ENCODE measurements at regions not wholly inside any gene's neighbourhood (a gene's known extent, or its start where the extent isn't known, plus 50 kb on each side); places are given as distances from the start of the nearest gene placed in this dataset.

DNA sequence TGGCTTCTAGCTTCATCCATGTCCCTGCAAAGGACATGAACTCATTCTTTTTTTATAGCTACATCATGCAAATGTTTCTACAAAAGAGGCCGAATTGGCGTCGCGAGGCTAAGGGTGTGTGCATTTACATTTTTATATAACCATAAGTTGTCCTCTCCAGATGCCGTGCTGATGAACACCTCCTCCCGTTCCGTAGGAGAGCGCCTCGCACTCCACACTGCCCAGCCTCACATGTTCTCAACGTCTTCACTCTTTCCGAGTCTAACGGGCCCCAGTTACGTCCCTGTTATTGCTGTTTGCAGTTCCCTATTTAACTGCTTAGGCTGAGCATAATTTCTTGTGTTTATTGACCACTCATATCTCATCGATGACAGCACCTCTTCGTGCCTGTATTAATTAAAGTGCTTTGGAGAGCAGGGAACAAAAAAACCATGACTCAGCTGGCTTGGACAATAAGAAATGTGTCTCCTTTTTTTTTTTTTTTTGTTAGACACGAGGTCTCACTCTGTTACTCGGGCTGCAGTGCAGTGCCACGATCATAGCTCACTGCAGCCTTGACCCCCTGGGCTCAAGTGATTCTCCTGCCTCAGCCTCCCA lies 113.5 kb upstream of the SDK1 start:
- H3K27ac ChIP-seq (ENCODE audit: low read depth, low read length): no peak overlapping the region
- H3K4me2 ChIP-seq (ENCODE audit: low read length): no peak overlapping the region
- H3K27me3 ChIP-seq (ENCODE audit: insufficient read depth, low read length): no peaks in the 10 kb centered on the region
- Mint-ChIP-seq H3K9me3 (ENCODE audit: unreplicated experiment) (peaks cover 3% of the 10 kb centered on the region), H3K27me3 (ENCODE audit: low read depth, unreplicated experiment) (peaks cover 12% of the 10 kb centered on the region), H3K4me1 (ENCODE audit: low read depth, unreplicated experiment) (no peaks in the 10 kb centered on the region), H3K36me3 (ENCODE audit: low read depth, unreplicated experiment) (no peaks in the 10 kb centered on the region), H3K27ac (ENCODE audit: unreplicated experiment) (no peak overlapping the region), H3K4me3 (ENCODE audit: unreplicated experiment) (no peak overlapping the region)
- no peak for FAIRE-seq
- H3K4me3 ChIP-seq (ENCODE audit: insufficient read depth, low read depth, low read length): no peak overlapping the region
- DNase-seq (ENCODE audit: low read depth): peak; percentile 31
- H2AFZ ChIP-seq (ENCODE audit: low read depth, low read length): no peak overlapping the region
- no peaks in the 10 kb centered on the region for H3K36me3 ChIP-seq (ENCODE audit: insufficient read depth, low read length)
- H3K79me2 ChIP-seq (ENCODE audit: insufficient read depth, low read length): no peaks in the 10 kb centered on the region
- H4K20me1 ChIP-seq (ENCODE audit: insufficient read depth, low read length): no peaks in the 10 kb centered on the region
- H3K4me1 ChIP-seq (ENCODE audit: insufficient read depth, low read length): no peaks in the 10 kb centered on the region
- no peak for TF ChIP-seq EZH2 (IDR thresholded peaks at IDR 0.05; ENCODE audit: insufficient read depth, low read length)
- TF ChIP-seq, protein P1, sequence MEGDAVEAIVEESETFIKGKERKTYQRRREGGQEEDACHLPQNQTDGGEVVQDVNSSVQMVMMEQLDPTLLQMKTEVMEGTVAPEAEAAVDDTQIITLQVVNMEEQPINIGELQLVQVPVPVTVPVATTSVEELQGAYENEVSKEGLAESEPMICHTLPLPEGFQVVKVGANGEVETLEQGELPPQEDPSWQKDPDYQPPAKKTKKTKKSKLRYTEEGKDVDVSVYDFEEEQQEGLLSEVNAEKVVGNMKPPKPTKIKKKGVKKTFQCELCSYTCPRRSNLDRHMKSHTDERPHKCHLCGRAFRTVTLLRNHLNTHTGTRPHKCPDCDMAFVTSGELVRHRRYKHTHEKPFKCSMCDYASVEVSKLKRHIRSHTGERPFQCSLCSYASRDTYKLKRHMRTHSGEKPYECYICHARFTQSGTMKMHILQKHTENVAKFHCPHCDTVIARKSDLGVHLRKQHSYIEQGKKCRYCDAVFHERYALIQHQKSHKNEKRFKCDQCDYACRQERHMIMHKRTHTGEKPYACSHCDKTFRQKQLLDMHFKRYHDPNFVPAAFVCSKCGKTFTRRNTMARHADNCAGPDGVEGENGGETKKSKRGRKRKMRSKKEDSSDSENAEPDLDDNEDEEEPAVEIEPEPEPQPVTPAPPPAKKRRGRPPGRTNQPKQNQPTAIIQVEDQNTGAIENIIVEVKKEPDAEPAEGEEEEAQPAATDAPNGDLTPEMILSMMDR (IDR thresholded peaks at IDR 0.05; ENCODE audit: insufficient read depth, low read depth, low read length): no peak
- no peak overlapping the region for H3K9ac ChIP-seq (ENCODE audit: low read length)
- no peaks in the 10 kb centered on the region for H3K9me3 ChIP-seq (ENCODE audit: insufficient read depth, low read depth, low read length)

DNA sequence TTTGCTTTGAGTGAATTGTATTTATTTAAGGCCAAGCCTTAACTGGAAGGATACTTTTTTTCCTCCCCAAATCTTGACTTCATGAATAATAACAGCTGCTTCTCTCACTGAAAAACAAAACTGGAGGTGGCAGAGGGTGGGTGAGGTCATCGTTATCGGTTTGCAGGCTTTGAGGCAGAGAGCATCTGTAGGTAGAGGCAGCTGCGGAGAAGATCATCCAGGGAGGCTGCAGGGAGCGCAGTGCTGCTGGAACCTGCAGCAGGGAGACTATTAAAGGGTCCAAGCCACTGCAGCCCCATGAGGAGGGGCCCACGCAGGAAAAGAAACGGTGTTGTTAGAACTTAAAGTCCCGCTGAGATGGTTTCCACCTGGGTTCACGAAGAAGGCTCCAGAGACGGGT lies 112.1 kb upstream of the SDK1 start:
- no peak for FAIRE-seq
- TF ChIP-seq, protein P1 (IDR thresholded peaks at IDR 0.05; ENCODE audit: insufficient read depth, low read depth, low read length): no peak
- no peak for TF ChIP-seq EZH2 (IDR thresholded peaks at IDR 0.05; ENCODE audit: insufficient read depth, low read length)

DNA sequence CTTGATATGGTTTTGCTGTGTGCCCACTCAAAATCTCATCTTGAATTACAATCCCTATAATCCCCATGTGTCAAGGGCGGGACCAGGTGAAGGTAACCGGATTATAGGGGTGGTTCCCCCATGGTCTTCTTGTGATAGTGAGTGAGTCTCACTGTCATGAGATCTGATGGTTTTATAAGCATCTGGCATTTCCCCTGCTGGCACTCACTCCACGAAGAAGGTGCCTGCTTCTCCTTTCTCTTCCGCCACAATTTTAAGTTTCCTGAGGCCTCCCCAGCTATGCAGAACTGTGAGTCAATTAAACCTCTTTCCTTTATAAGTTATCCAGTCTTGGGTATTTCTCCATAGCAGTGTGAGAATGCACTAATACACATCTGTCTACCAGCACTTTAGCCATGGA lies 109.5 kb upstream of the SDK1 start:
- FAIRE-seq (no peak), DNase-seq (ENCODE audit: low read depth) (no peak)
- Histone ChIP-seq H3K27ac (ENCODE audit: low read depth, low read length) (no peak overlapping the region), H3K4me2 (ENCODE audit: low read length) (no peak overlapping the region), H3K79me2 (ENCODE audit: insufficient read depth, low read length) (no peaks in the 10 kb centered on the region), H3K4me3 (ENCODE audit: insufficient read depth, low read depth, low read length) (no peak overlapping the region), H2AFZ (ENCODE audit: low read depth, low read length) (no peak overlapping the region), H3K9ac (ENCODE audit: low read length) (no peak overlapping the region), H3K9me3 (ENCODE audit: insufficient read depth, low read depth, low read length) (no peaks in the 10 kb centered on the region), H3K4me1 (ENCODE audit: insufficient read depth, low read length) (peaks cover 28% of the 10 kb centered on the region), H4K20me1 (ENCODE audit: insufficient read depth, low read length) (no peaks in the 10 kb centered on the region), H3K27me3 (ENCODE audit: insufficient read depth, low read length) (no peaks in the 10 kb centered on the region), H3K36me3 (ENCODE audit: insufficient read depth, low read length) (no peaks in the 10 kb centered on the region)
- Mint-ChIP-seq H3K4me1 (ENCODE audit: low read depth, unreplicated experiment) (peaks cover 11% of the 10 kb centered on the region), H3K4me3 (ENCODE audit: unreplicated experiment) (no peak overlapping the region), H3K27me3 (ENCODE audit: low read depth, unreplicated experiment) (peaks cover 6% of the 10 kb centered on the region), H3K36me3 (ENCODE audit: low read depth, unreplicated experiment) (no peaks in the 10 kb centered on the region), H3K27ac (ENCODE audit: unreplicated experiment) (no peak overlapping the region), H3K9me3 (ENCODE audit: unreplicated experiment) (peaks cover 2% of the 10 kb centered on the region)
- TF ChIP-seq, protein P1 (IDR thresholded peaks at IDR 0.05; ENCODE audit: insufficient read depth, low read depth, low read length): no peak

More for the DNA sequence above, 112.1 kb upstream of the SDK1 start:
- H3K79me2 ChIP-seq (ENCODE audit: insufficient read depth, low read length): no peaks in the 10 kb centered on the region
- H4K20me1 ChIP-seq (ENCODE audit: insufficient read depth, low read length): no peaks in the 10 kb centered on the region
- Mint-ChIP-seq H3K4me3 (ENCODE audit: unreplicated experiment) (no peak overlapping the region), H3K27ac (ENCODE audit: unreplicated experiment) (no peak overlapping the region), H3K9me3 (ENCODE audit: unreplicated experiment) (no peaks in the 10 kb centered on the region), H3K4me1 (ENCODE audit: low read depth, unreplicated experiment) (no peaks in the 10 kb centered on the region), H3K36me3 (ENCODE audit: low read depth, unreplicated experiment) (no peaks in the 10 kb centered on the region), H3K27me3 (ENCODE audit: low read depth, unreplicated experiment) (peaks cover 6% of the 10 kb centered on the region)
- no peak overlapping the region for H2AFZ ChIP-seq (ENCODE audit: low read depth, low read length)
- H3K36me3 ChIP-seq (ENCODE audit: insufficient read depth, low read length): no peaks in the 10 kb centered on the region
- no peak overlapping the region for H3K9ac ChIP-seq (ENCODE audit: low read length)
- DNase-seq (ENCODE audit: low read depth): no peak
- no peak overlapping the region for H3K4me3 ChIP-seq (ENCODE audit: insufficient read depth, low read depth, low read length)
- H3K4me1 ChIP-seq (ENCODE audit: insufficient read depth, low read length): peaks cover 10% of the 10 kb centered on the region
- H3K4me2 ChIP-seq (ENCODE audit: low read length): no peak overlapping the region
- H3K27me3 ChIP-seq (ENCODE audit: insufficient read depth, low read length): no peaks in the 10 kb centered on the region
- no peak overlapping the region for H3K27ac ChIP-seq (ENCODE audit: low read depth, low read length)
- no peaks in the 10 kb centered on the region for H3K9me3 ChIP-seq (ENCODE audit: insufficient read depth, low read depth, low read length)

All from astrocyte (in vitro differentiated cells and primary cell).